DOHH2 (cell line): ENCODE measurements at regions not wholly inside any gene's neighbourhood (a gene's known extent, or its start where the extent isn't known, plus 50 kb on each side); places are given as distances from the start of the nearest gene placed in this dataset.

ENCODE experiments used
- H3F3A ChIP-seq: fragments of 200-600 bp; sonication (generic), shearing (Covaris generic); 2 replicates; pipeline ENCODE4 v1.6.0; 2016; ENCODE audit warnings: antibody characterized with exemption, mild to moderate bottlenecking; ENCODE audit not compliant: control insufficient read depth, insufficient read depth
- H3K27ac ChIP-seq: fragments of 200-600 bp; sonication (generic); 2 replicates; pipeline ENCODE4 v1.5.1; 2014; ENCODE audit warnings: low read depth, mild to moderate bottlenecking, low read length, moderate library complexity
- H3K27me3 ChIP-seq: fragments of 200-600 bp; sonication (generic); 2 replicates; pipeline ENCODE4 v1.6.1; 2014; ENCODE audit warnings: mild to moderate bottlenecking, low read length, mixed read lengths; ENCODE audit not compliant: control insufficient read depth
- H3K36me3 ChIP-seq: fragments of 200-600 bp; sonication (generic); 2 replicates; pipeline ENCODE4 v1.6.1; 2014; ENCODE audit warnings: mild to moderate bottlenecking, low read length, moderate library complexity, mixed read lengths; ENCODE audit not compliant: control insufficient read depth
- H3K4me1 ChIP-seq: fragments of 200-600 bp; sonication (generic); 2 replicates; pipeline ENCODE4 v1.6.1; 2014; ENCODE audit warnings: mild to moderate bottlenecking, low read length, mixed read lengths; ENCODE audit not compliant: control insufficient read depth
- H3K4me2 ChIP-seq: fragments of 200-600 bp; sonication (generic); 2 replicates; pipeline ENCODE4 v1.6.0; 2014; ENCODE audit warnings: mild to moderate bottlenecking, low read length, moderate library complexity
- H3K4me3 ChIP-seq: fragments of 200-600 bp; sonication (generic); 2 replicates; pipeline ENCODE4 v1.5.1; 2014; ENCODE audit warnings: mild to moderate bottlenecking, low read length, mixed read lengths
- H3K79me2 ChIP-seq: fragments of 200-600 bp; sonication (generic); 2 replicates; pipeline ENCODE4 v1.6.1; 2014; ENCODE audit warnings: mild to moderate bottlenecking, low read length, mixed read lengths; ENCODE audit not compliant: control insufficient read depth
- H3K9me2 ChIP-seq: fragments of 200-600 bp; sonication (generic); replicated peaks from 2 replicates; pipeline ENCODE4 v1.6.1; 2014; ENCODE audit warnings: mild to moderate bottlenecking, low read length, mixed read lengths; ENCODE audit not compliant: control insufficient read depth
- H3K9me3 ChIP-seq: fragments of 200-600 bp; sonication (generic); 2 replicates; pipeline ENCODE4 v1.6.1; 2014; ENCODE audit warnings: antibody characterized with exemption, low read length, mixed read lengths; ENCODE audit not compliant: control insufficient read depth, insufficient read depth
- H4K20me1 ChIP-seq: fragments of 200-600 bp; sonication (generic); 2 replicates; pipeline ENCODE4 v1.6.0; 2014; ENCODE audit warnings: low read depth, mild to moderate bottlenecking, antibody characterized with exemption, low read length, moderate library complexity; ENCODE audit not compliant: control insufficient read depth, insufficient read depth
- CTCF ChIP-seq: fragments of 200-600 bp; sonication (generic); IDR thresholded peaks from one replicate; pipeline ENCODE4 v1.5.1; 2014; ENCODE audit warnings: antibody characterized with exemption, mild to moderate bottlenecking, low read depth, low read length; ENCODE audit not compliant: poor library complexity, severe bottlenecking
- EZH2phosphoT487 ChIP-seq: fragments of 200-600 bp; sonication (generic); IDR thresholded peaks from 2 replicates; pipeline ENCODE4 v1.6.1; 2017; ENCODE audit warnings: borderline replicate concordance, mild to moderate bottlenecking, antibody characterized with exemption, low read length, moderate library complexity, mixed read lengths

DNA sequence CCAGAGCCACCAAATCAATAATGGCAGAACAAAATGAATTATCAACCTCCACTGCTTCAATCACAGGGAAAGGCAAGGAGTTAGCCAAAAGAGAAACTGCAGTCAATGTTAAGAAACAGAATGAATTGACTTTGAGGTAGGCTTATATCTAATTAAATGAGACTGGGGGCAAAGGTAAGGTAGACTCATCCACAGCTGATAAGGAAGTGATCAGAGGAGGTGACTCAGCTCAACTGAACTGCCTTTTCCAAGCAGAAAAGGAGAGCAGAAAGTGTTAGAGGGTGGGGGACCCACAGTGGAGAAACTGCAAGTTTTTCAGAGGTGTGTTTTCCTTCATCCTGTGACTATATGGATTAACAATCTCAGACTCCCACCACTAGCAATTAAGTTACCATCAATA lies 345.8 kb upstream of the PPARGC1A start:
- TF ChIP-seq CTCF (no peak), EZH2phosphoT487 (no peak)
- no peaks in the 10 kb centered on the region for H3K9me2 ChIP-seq
- H3F3A ChIP-seq, result no peaks in the 10 kb centered on the region
- H3K9me3 ChIP-seq, result no peaks in the 10 kb centered on the region
- H3K27ac ChIP-seq, result no peak overlapping the region
- no peaks in the 10 kb centered on the region for H3K4me1 ChIP-seq
- H3K27me3 ChIP-seq, result no peaks in the 10 kb centered on the region
- H3K4me3 ChIP-seq, result no peak overlapping the region
- no peaks in the 10 kb centered on the region for H3K79me2 ChIP-seq
- no peaks in the 10 kb centered on the region for H3K36me3 ChIP-seq
- no peak overlapping the region for H3K4me2 ChIP-seq
- no peaks in the 10 kb centered on the region for H4K20me1 ChIP-seq

- no peaks in the 10 kb centered on the region for H3K79me2 ChIP-seq
- TF ChIP-seq EZH2phosphoT487 (no peak), CTCF (no peak)
- H3K4me1 ChIP-seq, result no peaks in the 10 kb centered on the region
- H3K27me3 ChIP-seq, result no peaks in the 10 kb centered on the region
- H3K9me2 ChIP-seq, result no peaks in the 10 kb centered on the region
- no peak overlapping the region for H3K27ac ChIP-seq
- H3K36me3 ChIP-seq, result no peaks in the 10 kb centered on the region
- H3K9me3 ChIP-seq, result no peaks in the 10 kb centered on the region
- no peaks in the 10 kb centered on the region for H3F3A ChIP-seq
- no peak overlapping the region for H3K4me2 ChIP-seq
- no peaks in the 10 kb centered on the region for H4K20me1 ChIP-seq
- H3K4me3 ChIP-seq, result no peak overlapping the region
Observed at GRCh38 chr4:24234288-24234848, 344.5 kb upstream of the PPARGC1A start.

GRCh38 chr4:24230955-24231354 lies 341.1 kb upstream of the PPARGC1A start:
- Histone ChIP-seq H3K27me3 (no peaks in the 10 kb centered on the region), H3K27ac (no peak overlapping the region), H3K4me2 (no peak overlapping the region), H3K4me3 (no peak overlapping the region), H3K36me3 (no peaks in the 10 kb centered on the region), H3K9me2 (no peaks in the 10 kb centered on the region), H3K9me3 (no peaks in the 10 kb centered on the region), H3K79me2 (no peaks in the 10 kb centered on the region), H4K20me1 (no peaks in the 10 kb centered on the region), H3F3A (no peaks in the 10 kb centered on the region), H3K4me1 (no peaks in the 10 kb centered on the region)
- TF ChIP-seq EZH2phosphoT487, result no peak
- TF ChIP-seq CTCF, result no peak

DNA sequence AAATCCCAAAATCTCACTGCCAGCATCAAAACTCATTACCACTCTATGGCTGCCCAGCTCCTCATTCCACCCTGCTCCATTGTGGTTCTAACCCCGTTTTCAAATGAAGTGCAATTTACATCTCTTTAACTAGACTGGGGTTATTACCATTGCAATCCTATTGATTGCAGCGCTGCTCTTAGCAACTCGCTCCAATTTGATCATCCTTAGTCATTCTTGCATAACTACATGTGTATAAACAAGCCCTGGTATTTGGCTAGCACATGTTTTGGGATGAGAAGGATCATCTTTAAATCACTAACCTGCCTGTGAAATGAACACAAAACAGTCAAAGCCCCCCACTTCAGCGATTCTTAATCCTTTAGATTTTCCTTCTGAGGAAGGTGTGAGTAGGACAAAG lies 340.1 kb upstream of the PPARGC1A start:
- Histone ChIP-seq H3K27ac (no peak overlapping the region), H3K9me2 (no peaks in the 10 kb centered on the region)
- TF ChIP-seq EZH2phosphoT487 (no peak), CTCF (no peak)

More for the DNA sequence above, 340.1 kb upstream of the PPARGC1A start:
- H3K4me2 ChIP-seq, result no peak overlapping the region
- H3F3A ChIP-seq, result no peaks in the 10 kb centered on the region
- H3K27me3 ChIP-seq, result no peaks in the 10 kb centered on the region
- no peaks in the 10 kb centered on the region for H3K4me1 ChIP-seq
- no peaks in the 10 kb centered on the region for H3K9me3 ChIP-seq
- H3K36me3 ChIP-seq, result no peaks in the 10 kb centered on the region
- H3K4me3 ChIP-seq, result no peak overlapping the region
- no peaks in the 10 kb centered on the region for H3K79me2 ChIP-seq
- no peaks in the 10 kb centered on the region for H4K20me1 ChIP-seq
